ENCODE measurements at regions not wholly inside any gene's neighbourhood (a gene's known extent, or its start where the extent isn't known, plus 50 kb on each side); places are given as distances from the start of the nearest gene placed in this dataset.

- no peaks in the 10 kb centered on the region for H4K20me1 ChIP-seq (ENCODE audit: insufficient read depth, low read length)
- Mint-ChIP-seq H3K4me3 (no peak overlapping the region), H3K27me3 (ENCODE audit: low read depth in 3 of 3) (no peaks in the 10 kb centered on the region), H3K9me3 (peaks cover 0 to 4% (median 2%) of the 10 kb centered on the region in 7 donors), H3K36me3 (no peaks in the 10 kb centered on the region), H3K27ac (no peak overlapping the region), H3K4me1 (no peaks in the 10 kb centered on the region)
- no peaks in the 10 kb centered on the region for H3K9me3 ChIP-seq (replicated peaks in 1 of 2; ENCODE audit: control insufficient read depth in 1 of 2, insufficient read depth in 1 of 2, low read length in 2 of 2)
- H3K4me2 ChIP-seq (replicated peaks; ENCODE audit: extremely low read depth, low read length, poor library complexity, severe bottlenecking): no peak overlapping the region
- no peak for TF ChIP-seq CTCF (IDR thresholded peaks at IDR 0.05)
- no peak overlapping the region for H3K9ac ChIP-seq (ENCODE audit: insufficient read depth, low read length, poor library complexity, severe bottlenecking)
- WGBS (ENCODE audit: insufficient coverage): 71% methylated on average over 1 of the region's 1 CpG
- no peak overlapping the region for H3K27ac ChIP-seq (ENCODE audit: low read depth in 1 of 2, low read length in 2 of 2)
- no peaks in the 10 kb centered on the region for H3K36me3 ChIP-seq (replicated peaks in 1 of 2; ENCODE audit: control insufficient read depth in 1 of 2, insufficient read depth in 2 of 2, low read length in 2 of 2)
- H3K4me1 ChIP-seq (ENCODE audit: control insufficient read depth in 1 of 2, insufficient read depth in 2 of 2, low read length in 2 of 2): no peaks in the 10 kb centered on the region
- no peak overlapping the region for H3K4me3 ChIP-seq (replicated peaks in 1 of 3; ENCODE audit: low read depth in 2 of 3, low read length in 3 of 3)
- H3K79me2 ChIP-seq (ENCODE audit: insufficient read depth, low read length): no peaks in the 10 kb centered on the region
- no peak overlapping the region for H2AFZ ChIP-seq (ENCODE audit: insufficient read depth, low read depth, low read length, poor library complexity, severe bottlenecking)
- intact Hi-C loops (cut with micrococcal nuclease): no loop called here
- H3K27me3 ChIP-seq (ENCODE audit: control insufficient read depth in 2 of 2, insufficient read depth in 2 of 2, low read length in 2 of 2): no peaks in the 10 kb centered on the region
- DNase-seq: no peak
These were observed 245.0 kb upstream of the GEMIN8 start for GRCh38 chrX:14274691-14275090.

- no peaks in the 10 kb centered on the region for H3K4me1 ChIP-seq (ENCODE audit: control insufficient read depth in 1 of 2, insufficient read depth in 2 of 2, low read length in 2 of 2)
- TF ChIP-seq CTCF (IDR thresholded peaks at IDR 0.05): no peak
- Mint-ChIP-seq H3K36me3 (no peaks in the 10 kb centered on the region), H3K27me3 (ENCODE audit: low read depth in 3 of 3) (no peaks in the 10 kb centered on the region), H3K27ac (no peak overlapping the region), H3K4me1 (no peaks in the 10 kb centered on the region), H3K9me3 (peaks cover 2 to 7% (median 3%) of the 10 kb centered on the region in 7 donors), H3K4me3 (no peak overlapping the region)
- H3K4me2 ChIP-seq (replicated peaks; ENCODE audit: extremely low read depth, low read length, poor library complexity, severe bottlenecking): no peak overlapping the region
- H3K27me3 ChIP-seq (ENCODE audit: control insufficient read depth in 2 of 2, insufficient read depth in 2 of 2, low read length in 2 of 2): no peaks in the 10 kb centered on the region
- H4K20me1 ChIP-seq (ENCODE audit: insufficient read depth, low read length): no peaks in the 10 kb centered on the region
- H3K9me3 ChIP-seq (replicated peaks in 1 of 2; ENCODE audit: control insufficient read depth in 1 of 2, insufficient read depth in 1 of 2, low read length in 2 of 2): peaks cover 0 to 7% of the 10 kb centered on the region in 2 donors
- H2AFZ ChIP-seq (ENCODE audit: insufficient read depth, low read depth, low read length, poor library complexity, severe bottlenecking): no peak overlapping the region
- H3K79me2 ChIP-seq (ENCODE audit: insufficient read depth, low read length): no peaks in the 10 kb centered on the region
- intact Hi-C loops (cut with micrococcal nuclease): no loop called here
- no peak overlapping the region for H3K4me3 ChIP-seq (replicated peaks in 1 of 3; ENCODE audit: low read depth in 2 of 3, low read length in 3 of 3)
- no peak for DNase-seq
- H3K9ac ChIP-seq (ENCODE audit: insufficient read depth, low read length, poor library complexity, severe bottlenecking): no peak overlapping the region
- no peaks in the 10 kb centered on the region for H3K36me3 ChIP-seq (replicated peaks in 1 of 2; ENCODE audit: control insufficient read depth in 1 of 2, insufficient read depth in 2 of 2, low read length in 2 of 2)
- H3K27ac ChIP-seq (ENCODE audit: low read depth in 1 of 2, low read length in 2 of 2): no peak overlapping the region
These were observed 237.5 kb upstream of the GEMIN8 start for GRCh38 chrX:14267216-14267615.

Measured in CD14-positive monocyte (primary cell).